ENCODE measurements at regions not wholly inside any gene's neighbourhood (a gene's known extent, or its start where the extent isn't known, plus 50 kb on each side); places are given as distances from the start of the nearest gene placed in this dataset.
"Not testable (repeated sequence)": the region's sequence is repeated elsewhere in the genome, so short reads cannot be mapped to it uniquely, and the experiment has no call there.

DNA sequence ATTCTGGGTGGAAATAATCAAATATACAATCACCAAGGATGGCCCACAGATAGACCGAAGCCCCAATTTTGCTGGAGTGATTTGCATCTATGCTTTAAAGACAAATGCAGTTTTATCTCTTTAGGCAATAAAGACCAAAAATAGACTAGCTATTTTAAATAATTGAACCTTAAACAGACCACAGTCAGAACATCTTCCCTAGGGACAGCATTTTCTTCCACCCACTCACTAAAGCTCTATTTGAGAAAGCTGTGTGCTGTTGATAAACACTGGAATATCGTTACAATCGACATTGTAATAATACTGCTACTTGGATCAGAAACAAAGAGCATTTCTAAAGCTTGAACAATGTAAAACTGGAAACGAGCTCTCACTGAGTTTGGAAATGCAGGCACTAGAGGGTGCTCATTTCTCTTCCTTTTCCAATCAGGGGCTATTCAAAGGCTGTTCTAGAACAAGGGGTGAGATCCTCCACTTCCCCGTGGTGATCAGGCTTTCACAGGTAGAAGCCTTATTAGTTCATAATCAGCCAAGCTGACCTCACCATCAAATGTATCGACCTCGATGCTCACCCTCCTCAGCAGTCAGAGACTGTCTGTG is 209.3 kb upstream of the PRSS58 start:
- TF ChIP-seq RFX5 (IDR thresholded peaks at IDR 0.05; ENCODE audit: low read depth, low read length); POLR2A (IDR thresholded peaks at IDR 0.05; ENCODE audit: low read depth, low read length); MXI1 (IDR thresholded peaks at IDR 0.05; ENCODE audit: borderline replicate concordance, low read depth, low read length); MAFK (IDR thresholded peaks at IDR 0.05; ENCODE audit: low read depth, low read length); CEBPB (IDR thresholded peaks at IDR 0.05; ENCODE audit: low read depth, low read length); MAZ (IDR thresholded peaks at IDR 0.05; ENCODE audit: borderline replicate concordance, low read depth, low read length): not testable (repeated sequence)
- TF ChIP-seq, protein P1, sequence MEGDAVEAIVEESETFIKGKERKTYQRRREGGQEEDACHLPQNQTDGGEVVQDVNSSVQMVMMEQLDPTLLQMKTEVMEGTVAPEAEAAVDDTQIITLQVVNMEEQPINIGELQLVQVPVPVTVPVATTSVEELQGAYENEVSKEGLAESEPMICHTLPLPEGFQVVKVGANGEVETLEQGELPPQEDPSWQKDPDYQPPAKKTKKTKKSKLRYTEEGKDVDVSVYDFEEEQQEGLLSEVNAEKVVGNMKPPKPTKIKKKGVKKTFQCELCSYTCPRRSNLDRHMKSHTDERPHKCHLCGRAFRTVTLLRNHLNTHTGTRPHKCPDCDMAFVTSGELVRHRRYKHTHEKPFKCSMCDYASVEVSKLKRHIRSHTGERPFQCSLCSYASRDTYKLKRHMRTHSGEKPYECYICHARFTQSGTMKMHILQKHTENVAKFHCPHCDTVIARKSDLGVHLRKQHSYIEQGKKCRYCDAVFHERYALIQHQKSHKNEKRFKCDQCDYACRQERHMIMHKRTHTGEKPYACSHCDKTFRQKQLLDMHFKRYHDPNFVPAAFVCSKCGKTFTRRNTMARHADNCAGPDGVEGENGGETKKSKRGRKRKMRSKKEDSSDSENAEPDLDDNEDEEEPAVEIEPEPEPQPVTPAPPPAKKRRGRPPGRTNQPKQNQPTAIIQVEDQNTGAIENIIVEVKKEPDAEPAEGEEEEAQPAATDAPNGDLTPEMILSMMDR (conservative IDR thresholded peaks at IDR 0.05; ENCODE audit: low read depth, low read length), result not testable (repeated sequence)
